Amygdala (tissue), 56 donors: ENCODE measurements at regions not wholly inside any gene's neighbourhood (a gene's known extent, or its start where the extent isn't known, plus 50 kb on each side); places are given as distances from the start of the nearest gene placed in this dataset.

Experiments
- DNase-seq, 56 donors: peaks; one replicate each; lab custom pipeline; 2025; lab: John Stamatoyannopoulos, UW

- DNase-seq, result no peak
Observed at GRCh38 chr2:88832311-88832991, 141.0 kb downstream of the RPIA start.

GRCh38 chr2:88832992-88833389, 141.5 kb downstream of the RPIA start:
- DNase-seq, result no peak

- DNase-seq, result no peak
Observed at GRCh38 chr2:88834376-88834775, 142.9 kb downstream of the RPIA start.

GRCh38 chr2:88834866-88835265, 143.4 kb downstream of the RPIA start:
- no peak for DNase-seq

- DNase-seq, result no peak
Observed at GRCh38 chr2:88835726-88836125, 144.3 kb downstream of the RPIA start.

- no peak for DNase-seq
Observed at GRCh38 chr2:88836351-88836750, 144.9 kb downstream of the RPIA start.

- DNase-seq, result no peak
Observed at GRCh38 chr2:88837511-88838160, 146.2 kb downstream of the RPIA start.

GRCh38 chr2:88838165-88838635, 146.7 kb downstream of the RPIA start:
- no peak for DNase-seq

GRCh38 chr2:88841224-88841929, 149.9 kb downstream of the RPIA start:
- no peak for DNase-seq

- no peak for DNase-seq
Observed at GRCh38 chr2:88842656-88843460, 151.4 kb downstream of the RPIA start.

- DNase-seq, result no peak
Observed at GRCh38 chr2:88843651-88844050, 152.2 kb downstream of the RPIA start.

GRCh38 chr2:88844960-88845359, 153.5 kb downstream of the RPIA start:
- DNase-seq, result no peak

GRCh38 chr2:88845772-88846661, 154.5 kb downstream of the RPIA start:
- no peak for DNase-seq

- DNase-seq, result no peak
Observed at GRCh38 chr2:88852753-88853402, 161.4 kb downstream of the RPIA start.

GRCh38 chr2:88853403-88853790, 161.9 kb downstream of the RPIA start:
- DNase-seq, result no peak

- DNase-seq, result no peak
Observed at GRCh38 chr2:88854528-88854927, 163.1 kb downstream of the RPIA start.

GRCh38 chr2:88855620-88856408, 164.3 kb downstream of the RPIA start:
- DNase-seq, result no peak

- DNase-seq, result no peak
Observed at GRCh38 chr2:88856409-88857135, 165.1 kb downstream of the RPIA start.
